ENCODE measurements at regions not wholly inside any gene's neighbourhood (a gene's known extent, or its start where the extent isn't known, plus 50 kb on each side); places are given as distances from the start of the nearest gene placed in this dataset.
A peak's percentile ranks its signal among the peaks of the same experiment; 100 is the strongest.
"Not testable (repeated sequence)": the region's sequence is repeated elsewhere in the genome, so short reads cannot be mapped to it uniquely, and the experiment has no call there.

- no peak for DNase-seq
These were observed 401.9 kb upstream of the ACTBL2 start for GRCh38 chr5:57884346-57885102.

- DNase-seq: no peak
These were observed 397.6 kb upstream of the ACTBL2 start for GRCh38 chr5:57880216-57880615.

- no peak for DNase-seq
These were observed 395.7 kb upstream of the ACTBL2 start for GRCh38 chr5:57878301-57878722.

- DNase-seq: no peak
These were observed 388.9 kb upstream of the ACTBL2 start for GRCh38 chr5:57871496-57871895.

GRCh38 chr5:57870267-57870666 is 387.7 kb upstream of the ACTBL2 start:
- DNase-seq: not testable (repeated sequence)

GRCh38 chr5:57863661-57864060 is 381.1 kb upstream of the ACTBL2 start:
- DNase-seq: no peak

GRCh38 chr5:57862942-57863341 is 380.3 kb upstream of the ACTBL2 start:
- DNase-seq: no peak

GRCh38 chr5:57862471-57862911 is 379.9 kb upstream of the ACTBL2 start:
- DNase-seq: no peak

- DNase-seq: no peak
These were observed 377.0 kb upstream of the ACTBL2 start for GRCh38 chr5:57859626-57860025.

GRCh38 chr5:57858905-57859304 is 376.3 kb upstream of the ACTBL2 start:
- DNase-seq: peak; percentile 41

- DNase-seq: no peak
These were observed 375.1 kb upstream of the ACTBL2 start for GRCh38 chr5:57857696-57858095.

- no peak for DNase-seq
These were observed 373.2 kb upstream of the ACTBL2 start for GRCh38 chr5:57855831-57856230.

GRCh38 chr5:57853929-57854697 is 371.5 kb upstream of the ACTBL2 start:
- DNase-seq: no peak

GRCh38 chr5:57850109-57850508 is 367.5 kb upstream of the ACTBL2 start:
- DNase-seq: no peak

- DNase-seq: no peak
These were observed 362.4 kb upstream of the ACTBL2 start for GRCh38 chr5:57845025-57845424.

- no peak for DNase-seq
These were observed 361.8 kb upstream of the ACTBL2 start for GRCh38 chr5:57844410-57844809.

GRCh38 chr5:57843059-57843367 is 360.4 kb upstream of the ACTBL2 start:
- no peak for DNase-seq

- DNase-seq: no peak
These were observed 359.9 kb upstream of the ACTBL2 start for GRCh38 chr5:57842364-57843058.

GRCh38 chr5:57841676-57842363 is 359.2 kb upstream of the ACTBL2 start:
- peak; percentile 32 for DNase-seq

GRCh38 chr5:57839437-57840079 is 356.9 kb upstream of the ACTBL2 start:
- DNase-seq: no peak

- no peak for DNase-seq
These were observed 356.4 kb upstream of the ACTBL2 start for GRCh38 chr5:57839025-57839424.

GRCh38 chr5:57836921-57837320 is 354.3 kb upstream of the ACTBL2 start:
- no peak for DNase-seq
